ENCODE measurements at regions not wholly inside any gene's neighbourhood (a gene's known extent, or its start where the extent isn't known, plus 50 kb on each side); places are given as distances from the start of the nearest gene placed in this dataset.

DNA sequence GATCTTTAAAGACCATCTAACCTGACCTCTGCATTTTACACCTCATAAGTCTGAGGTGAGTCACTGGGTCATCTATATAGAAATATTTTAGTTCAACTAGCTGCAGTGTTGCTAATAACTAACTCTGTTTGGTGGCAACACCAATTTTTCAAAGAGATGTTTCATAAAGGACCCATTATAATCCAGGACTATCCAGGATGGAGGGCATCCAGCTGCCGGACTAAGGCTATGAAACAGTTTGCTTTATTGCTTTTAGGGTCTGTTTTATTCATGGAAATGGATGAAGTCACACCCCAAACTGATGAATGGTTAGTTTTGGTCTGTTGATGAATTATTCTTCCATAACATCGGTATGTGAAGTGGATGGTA, 204.2 kb upstream of the GMDS start (continued):
- TF ChIP-seq, protein P1, sequence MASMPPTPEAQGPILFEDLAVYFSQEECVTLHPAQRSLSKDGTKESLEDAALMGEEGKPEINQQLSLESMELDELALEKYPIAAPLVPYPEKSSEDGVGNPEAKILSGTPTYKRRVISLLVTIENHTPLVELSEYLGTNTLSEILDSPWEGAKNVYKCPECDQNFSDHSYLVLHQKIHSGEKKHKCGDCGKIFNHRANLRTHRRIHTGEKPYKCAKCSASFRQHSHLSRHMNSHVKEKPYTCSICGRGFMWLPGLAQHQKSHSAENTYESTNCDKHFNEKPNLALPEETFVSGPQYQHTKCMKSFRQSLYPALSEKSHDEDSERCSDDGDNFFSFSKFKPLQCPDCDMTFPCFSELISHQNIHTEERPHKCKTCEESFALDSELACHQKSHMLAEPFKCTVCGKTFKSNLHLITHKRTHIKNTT (CRISPR knock-in tag; IDR thresholded peaks at IDR 0.05) = no peak
- TF ChIP-seq ZNF276 (CRISPR knock-in tag; IDR thresholded peaks at IDR 0.05; ENCODE audit: low read depth) (no peak), PRDM4 (CRISPR knock-in tag; IDR thresholded peaks at IDR 0.05; ENCODE audit: borderline replicate concordance) (no peak), NCOA2 (CRISPR knock-in tag; IDR thresholded peaks at IDR 0.05) (no peak), FOXA1 (IDR thresholded peaks at IDR 0.05) (no peak), FOXA1 (CRISPR knock-in tag; IDR thresholded peaks at IDR 0.05) (no peak), ZNF703 (CRISPR knock-in tag; IDR thresholded peaks at IDR 0.05; ENCODE audit: borderline replicate concordance) (no peak), ZNF446 (CRISPR knock-in tag; IDR thresholded peaks at IDR 0.05) (no peak)
